Cardiac fibroblast (primary cell): ENCODE measurements at regions not wholly inside any gene's neighbourhood (a gene's known extent, or its start where the extent isn't known, plus 50 kb on each side); places are given as distances from the start of the nearest gene placed in this dataset.

Source experiments
- DNase-seq, 2 donors: peaks; one replicate each; pipeline versions ENCODE4 v3.0.0 to v3.0.0-alpha.2; 2010; ENCODE audit warnings: low read depth in 2 of 2
- H3K4me3 ChIP-seq, 2 donors: replicated peaks in 1 of 2; 1 replicate in 1 of 2; 2 replicates in 1 of 2; pipeline ENCODE4 v1.5.1; 2011; ENCODE audit warnings: low read depth in 2 of 2, low read length in 2 of 2, mild to moderate bottlenecking in 2 of 2, moderate library complexity in 1 of 2
- TF ChIP-seq, protein P1 (sequence below): IDR thresholded peaks from one replicate; pipeline ENCODE4 v1.5.1; 2011; ENCODE audit warnings: low read depth, mild to moderate bottlenecking, low read length, inconsistent platforms

DNA sequence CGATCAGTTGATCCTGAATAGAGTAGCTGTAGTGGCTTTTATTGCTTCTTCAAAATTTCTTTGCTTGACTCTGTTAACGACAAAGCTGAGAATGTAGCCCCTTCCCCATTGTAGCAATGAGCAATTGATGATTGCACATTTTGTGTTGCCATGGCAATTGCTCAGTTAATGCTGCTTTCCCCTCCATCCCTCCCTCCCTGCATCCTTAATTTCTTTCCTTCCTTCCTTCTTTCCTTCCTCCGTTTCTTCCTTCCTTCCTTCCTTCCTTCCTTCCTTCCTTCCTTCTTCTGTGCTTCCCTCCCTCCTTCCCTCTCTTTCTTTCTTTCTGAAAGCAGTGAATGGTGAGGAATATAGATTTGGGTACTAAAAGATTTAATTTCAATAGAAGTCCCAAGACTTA, 557.3 kb upstream of the MAP3K7 start:
- no peak for DNase-seq
- H3K4me3 ChIP-seq, result no peak overlapping the region
- TF ChIP-seq, protein P1, sequence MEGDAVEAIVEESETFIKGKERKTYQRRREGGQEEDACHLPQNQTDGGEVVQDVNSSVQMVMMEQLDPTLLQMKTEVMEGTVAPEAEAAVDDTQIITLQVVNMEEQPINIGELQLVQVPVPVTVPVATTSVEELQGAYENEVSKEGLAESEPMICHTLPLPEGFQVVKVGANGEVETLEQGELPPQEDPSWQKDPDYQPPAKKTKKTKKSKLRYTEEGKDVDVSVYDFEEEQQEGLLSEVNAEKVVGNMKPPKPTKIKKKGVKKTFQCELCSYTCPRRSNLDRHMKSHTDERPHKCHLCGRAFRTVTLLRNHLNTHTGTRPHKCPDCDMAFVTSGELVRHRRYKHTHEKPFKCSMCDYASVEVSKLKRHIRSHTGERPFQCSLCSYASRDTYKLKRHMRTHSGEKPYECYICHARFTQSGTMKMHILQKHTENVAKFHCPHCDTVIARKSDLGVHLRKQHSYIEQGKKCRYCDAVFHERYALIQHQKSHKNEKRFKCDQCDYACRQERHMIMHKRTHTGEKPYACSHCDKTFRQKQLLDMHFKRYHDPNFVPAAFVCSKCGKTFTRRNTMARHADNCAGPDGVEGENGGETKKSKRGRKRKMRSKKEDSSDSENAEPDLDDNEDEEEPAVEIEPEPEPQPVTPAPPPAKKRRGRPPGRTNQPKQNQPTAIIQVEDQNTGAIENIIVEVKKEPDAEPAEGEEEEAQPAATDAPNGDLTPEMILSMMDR, result no peak

DNA sequence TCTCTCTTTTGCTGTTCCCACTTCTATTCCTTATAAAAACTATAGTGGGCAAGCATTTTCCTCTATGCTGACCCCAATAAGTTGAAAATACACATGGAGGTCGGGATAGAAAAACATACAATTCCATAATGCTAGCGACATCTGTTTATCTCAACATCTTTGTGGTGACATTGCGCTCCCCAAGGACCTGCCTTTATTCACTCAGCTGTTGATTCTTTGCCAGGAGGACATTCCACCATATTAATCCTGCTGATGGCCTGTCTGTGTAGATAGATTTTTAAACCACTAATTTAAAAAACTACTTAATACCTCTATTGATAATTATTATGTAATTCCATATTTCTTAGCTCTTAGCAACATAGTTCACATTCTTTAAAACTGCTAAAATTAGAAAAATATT, 555.3 kb upstream of the MAP3K7 start:
- no peak for DNase-seq
- TF ChIP-seq, protein P1, result no peak
- no peak overlapping the region for H3K4me3 ChIP-seq

- no peak overlapping the region for H3K4me3 ChIP-seq
- TF ChIP-seq, protein P1, result no peak
- DNase-seq, result no peak
Observed at GRCh38 chr6:91141346-91141745, 554.5 kb upstream of the MAP3K7 start.

- H3K4me3 ChIP-seq, result no peak overlapping the region
- TF ChIP-seq, protein P1, result no peak
- no peak for DNase-seq
Observed at GRCh38 chr6:91140449-91140848, 553.6 kb upstream of the MAP3K7 start.

DNA sequence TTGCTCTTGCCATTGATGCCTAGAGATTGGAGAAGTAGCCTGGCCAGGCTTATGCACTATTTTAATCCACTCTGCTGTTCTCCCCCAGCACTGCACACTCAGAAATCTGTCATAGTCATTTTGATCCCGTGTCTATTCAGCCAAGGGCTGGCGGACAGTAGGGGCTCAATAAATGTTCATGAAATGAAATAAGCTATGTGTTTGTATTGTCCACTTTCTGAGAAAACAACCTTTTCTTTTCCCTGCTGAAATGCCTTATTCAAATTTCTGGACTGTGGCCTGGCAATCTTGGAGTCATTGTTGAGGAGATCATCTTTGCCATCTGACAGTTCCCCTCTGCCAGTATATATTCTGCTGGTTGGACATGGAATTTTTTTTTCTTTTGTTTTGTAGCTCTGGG, 550.4 kb upstream of the MAP3K7 start:
- DNase-seq, result no peak
- TF ChIP-seq, protein P1, result no peak
- no peak overlapping the region for H3K4me3 ChIP-seq

DNA sequence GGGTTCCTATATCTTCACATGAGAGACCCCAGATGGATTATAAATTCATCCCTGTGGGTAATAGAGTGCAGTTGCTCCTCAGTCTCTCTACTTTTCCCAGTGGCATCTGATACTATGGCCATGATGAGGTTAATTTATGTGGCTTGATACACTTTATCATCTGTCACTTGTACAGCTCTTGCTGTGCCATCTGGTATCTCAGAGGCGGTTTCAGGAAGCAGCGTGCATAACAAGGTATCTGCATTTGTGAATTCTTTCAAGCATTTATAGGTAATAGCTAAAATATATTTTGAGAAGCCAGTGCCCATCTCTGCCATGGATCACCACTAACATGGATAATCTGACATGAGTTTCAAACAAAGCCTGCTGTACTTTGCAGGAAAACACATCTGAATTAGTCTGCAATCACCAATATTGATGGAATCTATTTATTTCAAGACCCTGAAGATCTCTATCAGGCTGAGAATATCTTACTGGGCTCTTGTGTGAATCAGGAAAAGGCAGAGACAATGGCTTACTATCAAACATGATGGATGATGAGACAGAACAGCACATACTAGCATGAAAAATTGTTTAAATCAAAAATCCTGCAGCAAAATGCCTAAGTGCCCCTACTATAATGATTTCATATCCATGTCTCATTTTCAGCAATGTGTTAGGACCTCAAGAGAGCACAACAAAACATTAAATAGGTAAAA, 548.7 kb upstream of the MAP3K7 start:
- no peak for DNase-seq
- TF ChIP-seq, protein P1, result no peak
- H3K4me3 ChIP-seq, result no peak overlapping the region

DNA sequence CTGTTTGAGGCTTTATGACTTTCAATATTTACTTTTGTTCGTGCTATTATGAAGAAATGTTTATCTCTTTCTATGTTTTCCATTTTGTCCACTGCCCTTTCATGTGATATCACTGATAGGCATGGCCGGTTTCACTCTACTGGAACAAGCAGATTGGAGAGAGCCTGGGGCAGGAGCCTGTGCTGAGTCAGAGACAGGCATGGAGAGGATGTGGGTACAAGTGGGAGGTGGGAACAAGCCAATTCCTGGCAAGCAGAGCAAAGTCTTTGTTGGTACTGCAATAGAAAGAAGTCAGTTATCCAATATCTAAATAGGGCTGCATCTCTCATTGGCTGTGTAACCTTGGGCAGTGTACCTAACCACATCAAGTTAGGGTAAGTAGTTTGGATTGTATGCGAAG, 545.6 kb upstream of the MAP3K7 start:
- TF ChIP-seq, protein P1, result no peak
- no peak for DNase-seq
- no peak overlapping the region for H3K4me3 ChIP-seq
